GM21528 (cell line): ENCODE measurements at regions not wholly inside any gene's neighbourhood (a gene's known extent, or its start where the extent isn't known, plus 50 kb on each side); places are given as distances from the start of the nearest gene placed in this dataset.

ENCODE experiments used
- ATAC-seq: cut with Tn5 transposase; IDR thresholded peaks from one replicate; pipeline ENCODE4 v1.9.1; 2021; ENCODE audit warnings: mild to moderate bottlenecking, moderate library complexity; ENCODE audit not compliant: unreplicated experiment, low FRiP score

DNA sequence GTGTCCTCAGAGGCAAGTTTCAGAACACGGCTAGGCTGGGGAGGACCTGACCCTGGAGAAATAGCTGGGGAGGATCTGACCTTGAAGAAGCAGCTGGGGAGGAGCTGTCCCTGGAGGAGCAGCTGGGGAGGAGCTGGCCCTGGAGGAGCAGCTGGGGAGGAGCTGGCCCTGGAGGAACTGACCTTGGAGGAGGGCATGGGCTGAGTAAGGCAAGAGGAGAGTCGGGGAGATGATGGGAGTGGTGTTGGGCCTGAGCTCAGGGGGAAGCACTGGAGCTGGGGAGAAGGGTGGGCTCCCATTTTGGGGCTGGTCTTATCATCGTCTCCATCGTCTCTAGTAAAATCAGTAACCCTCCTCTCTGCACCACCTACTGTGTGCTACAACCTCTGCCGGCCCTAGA lies 179.8 kb upstream of the SHH start:
- no peak for ATAC-seq

DNA sequence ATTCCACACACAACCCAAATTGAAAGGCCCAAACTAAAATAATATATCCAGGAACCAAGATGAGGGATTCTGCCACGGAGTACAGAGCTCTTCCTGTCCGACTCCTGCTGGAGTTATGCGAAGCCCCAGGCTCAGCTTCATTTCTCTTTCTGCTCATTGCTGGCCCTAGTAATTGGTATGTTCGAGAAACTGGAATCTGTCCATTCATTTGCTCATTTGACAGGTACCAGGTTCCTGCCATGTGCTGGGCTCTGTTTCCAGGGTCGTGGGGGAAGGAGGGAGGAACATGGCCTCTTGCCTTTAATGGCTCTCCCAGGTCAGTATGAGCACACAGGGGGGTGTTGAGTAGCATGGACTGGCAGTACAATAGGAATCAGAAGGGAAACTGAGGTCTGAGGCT lies 179.2 kb upstream of the SHH start:
- no peak for ATAC-seq

DNA sequence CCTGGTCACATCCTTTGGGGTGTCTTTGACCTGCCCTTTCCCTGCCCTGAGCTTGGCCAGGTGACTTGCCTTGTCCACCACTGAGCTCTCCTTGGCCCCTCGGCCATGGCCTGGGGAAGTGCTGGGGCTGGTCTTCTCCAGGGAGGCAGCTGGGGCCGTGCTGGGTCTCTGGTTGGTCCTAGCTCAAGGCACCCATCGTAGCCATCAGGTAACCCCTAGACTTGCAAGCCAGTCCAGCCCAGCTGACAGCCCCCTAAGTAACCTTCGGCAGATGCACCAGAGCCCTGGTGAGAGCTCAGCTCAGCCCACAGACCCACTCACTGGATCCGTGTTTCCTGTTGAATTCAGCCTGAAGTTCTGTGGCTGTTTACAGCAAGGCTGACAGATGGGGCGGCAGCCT lies 176.2 kb upstream of the SHH start:
- no peak for ATAC-seq

DNA sequence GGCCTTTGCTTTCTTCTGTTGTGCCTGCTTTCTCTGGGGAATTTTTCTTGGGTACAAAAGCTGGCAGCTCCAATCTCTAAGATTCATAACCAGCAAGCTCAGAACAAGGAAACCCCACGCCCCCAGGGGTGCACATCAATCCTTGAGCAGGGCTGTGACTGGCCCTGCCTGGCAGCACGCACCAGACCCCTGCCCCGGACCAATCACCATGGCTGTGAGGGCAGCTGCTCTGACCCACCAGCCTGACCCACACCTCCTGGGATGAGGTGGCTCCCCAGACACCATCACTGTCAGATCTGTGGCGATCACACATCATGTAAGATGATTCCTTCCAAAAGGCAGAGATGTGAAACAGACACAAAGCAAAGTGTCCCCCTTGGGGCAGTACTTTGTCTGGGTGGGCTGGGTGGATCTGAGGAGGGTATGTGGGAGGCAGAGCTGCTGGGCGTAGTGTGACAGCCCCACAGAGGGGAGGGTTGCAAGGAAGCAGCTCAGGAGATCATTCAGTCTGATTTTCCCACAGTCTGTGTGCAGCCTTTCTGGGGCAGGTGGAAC lies 175.5 kb upstream of the SHH start:
- no peak for ATAC-seq

DNA sequence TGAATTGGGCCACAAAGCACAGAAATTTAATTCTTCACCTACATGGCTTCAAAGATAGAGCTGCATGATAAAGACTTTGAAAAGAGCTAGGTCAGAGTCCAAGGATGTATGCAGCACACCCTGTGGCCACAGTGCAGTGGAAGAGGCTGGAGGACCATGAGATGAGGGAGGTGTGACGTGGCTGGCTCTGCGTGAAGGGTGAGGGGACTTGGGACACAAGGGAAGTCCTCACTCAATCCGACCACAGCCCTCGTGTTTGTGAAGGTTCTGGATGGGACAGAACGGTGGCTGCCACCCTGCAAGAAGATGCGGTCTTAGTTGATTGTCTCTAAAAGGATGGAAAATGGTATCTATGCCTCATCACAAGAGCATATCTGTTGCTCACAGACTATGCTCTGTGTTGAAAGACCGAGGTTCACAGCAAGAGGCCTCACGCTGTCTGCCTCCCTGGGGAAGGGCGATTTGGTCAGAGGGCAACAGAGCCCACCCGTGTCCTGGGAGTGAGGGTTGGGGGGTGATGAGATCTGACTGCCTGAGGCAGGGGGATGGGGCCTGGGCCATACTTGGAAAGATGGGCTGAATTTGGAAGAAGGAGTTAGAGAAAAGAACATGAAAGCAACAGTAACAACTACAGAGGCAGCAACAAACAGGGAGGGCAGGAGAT lies 174.4 kb upstream of the SHH start:
- no peak for ATAC-seq

DNA sequence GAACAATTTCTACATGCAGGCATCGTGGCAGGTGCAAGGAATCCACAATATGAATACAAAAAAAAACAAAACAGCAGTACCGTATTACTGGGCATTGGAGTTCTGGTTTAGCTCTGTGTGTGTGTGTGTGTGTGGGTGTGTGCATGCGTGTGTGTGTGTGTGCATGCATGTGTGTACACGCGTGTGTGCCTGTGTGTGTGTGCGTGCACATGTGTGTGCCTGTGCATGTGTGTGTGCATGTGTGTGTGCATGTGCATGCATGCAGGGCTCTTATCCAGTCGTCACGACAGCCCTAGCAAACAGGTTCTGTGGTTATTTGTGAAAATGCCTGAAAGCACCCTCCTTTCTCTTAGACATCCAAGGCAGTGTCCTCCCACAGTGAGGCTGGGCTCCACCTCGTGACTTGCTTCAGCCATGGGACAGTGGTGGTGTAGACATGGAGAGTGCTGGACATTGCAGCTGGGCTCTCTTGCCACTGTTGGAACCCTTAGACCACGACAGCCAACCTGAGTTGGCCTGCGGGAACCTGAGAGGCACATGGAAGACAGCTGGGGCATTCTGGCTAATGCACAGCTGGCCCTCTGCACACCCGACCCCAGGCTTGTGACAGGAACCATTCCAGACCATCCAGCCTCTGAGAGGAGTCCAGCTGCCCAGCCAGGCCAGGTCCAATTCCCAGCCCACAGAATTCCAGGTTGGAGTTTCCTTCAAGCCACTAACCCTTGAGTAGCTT lies 173.4 kb upstream of the SHH start:
- no peak for ATAC-seq

DNA sequence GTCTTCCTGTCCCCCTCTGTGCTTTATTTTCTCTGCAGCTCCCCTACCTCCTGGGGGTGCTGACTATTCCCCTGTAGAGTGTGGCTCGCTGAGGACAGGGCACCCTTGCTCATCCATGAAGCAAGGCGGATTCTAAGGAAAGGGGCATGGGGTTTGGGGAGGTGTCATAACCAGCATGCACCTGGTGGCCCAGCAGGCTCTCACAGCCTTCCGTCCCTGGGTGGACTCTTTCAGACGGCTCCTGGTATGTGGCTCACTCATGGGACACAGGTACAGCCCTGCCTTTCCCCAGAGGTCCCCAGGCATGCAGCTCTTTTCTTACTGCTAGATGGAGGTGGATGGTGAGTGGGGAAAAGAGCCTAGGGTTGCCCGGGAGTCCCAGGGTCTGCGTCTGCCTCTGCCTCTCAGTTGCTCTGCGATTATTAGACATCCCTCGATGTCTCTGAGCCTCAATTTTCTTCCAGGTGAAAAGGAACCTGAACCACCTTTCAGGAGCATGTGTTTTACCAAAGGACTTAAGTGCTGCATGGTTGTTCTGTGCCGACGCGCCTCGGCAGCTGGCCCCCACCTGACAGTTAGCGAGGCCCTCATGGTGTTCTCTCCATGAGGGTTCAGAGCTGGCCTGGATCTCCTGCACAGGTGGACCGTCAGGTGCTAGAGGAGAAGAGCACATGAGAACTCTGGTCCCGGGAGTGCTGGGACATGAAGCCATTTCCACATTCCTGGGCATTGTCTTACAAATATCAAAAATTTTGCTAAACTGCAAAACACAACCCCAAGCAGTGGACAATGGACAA lies 172.5 kb upstream of the SHH start:
- no peak for ATAC-seq

DNA sequence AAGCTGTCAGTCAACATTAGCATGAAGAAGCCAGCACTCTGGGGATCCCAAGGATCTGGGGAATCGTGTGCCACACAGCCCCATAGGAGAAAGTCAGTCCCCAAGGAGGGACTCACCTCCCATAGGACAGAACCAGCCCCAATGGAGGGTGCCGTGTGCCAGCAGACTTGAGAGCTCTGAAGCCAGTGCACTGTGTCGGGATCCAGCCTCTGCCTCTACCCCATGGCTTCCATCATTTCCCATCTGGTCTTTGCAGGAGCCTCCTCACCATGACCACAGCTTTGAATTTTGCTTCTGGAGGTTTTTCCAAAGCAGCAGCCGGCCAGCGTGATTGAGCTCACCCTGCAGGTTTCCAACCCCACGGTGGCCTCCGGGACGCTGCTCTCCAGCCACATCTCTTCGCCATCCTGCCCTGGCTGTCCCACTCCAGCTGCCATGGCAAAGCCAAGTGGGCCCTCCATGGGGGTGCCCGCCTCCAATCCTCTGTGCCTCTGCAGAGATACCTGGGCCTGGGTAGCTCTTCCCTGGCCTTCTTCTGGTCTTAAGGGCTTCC lies 171.8 kb upstream of the SHH start:
- no peak for ATAC-seq

DNA sequence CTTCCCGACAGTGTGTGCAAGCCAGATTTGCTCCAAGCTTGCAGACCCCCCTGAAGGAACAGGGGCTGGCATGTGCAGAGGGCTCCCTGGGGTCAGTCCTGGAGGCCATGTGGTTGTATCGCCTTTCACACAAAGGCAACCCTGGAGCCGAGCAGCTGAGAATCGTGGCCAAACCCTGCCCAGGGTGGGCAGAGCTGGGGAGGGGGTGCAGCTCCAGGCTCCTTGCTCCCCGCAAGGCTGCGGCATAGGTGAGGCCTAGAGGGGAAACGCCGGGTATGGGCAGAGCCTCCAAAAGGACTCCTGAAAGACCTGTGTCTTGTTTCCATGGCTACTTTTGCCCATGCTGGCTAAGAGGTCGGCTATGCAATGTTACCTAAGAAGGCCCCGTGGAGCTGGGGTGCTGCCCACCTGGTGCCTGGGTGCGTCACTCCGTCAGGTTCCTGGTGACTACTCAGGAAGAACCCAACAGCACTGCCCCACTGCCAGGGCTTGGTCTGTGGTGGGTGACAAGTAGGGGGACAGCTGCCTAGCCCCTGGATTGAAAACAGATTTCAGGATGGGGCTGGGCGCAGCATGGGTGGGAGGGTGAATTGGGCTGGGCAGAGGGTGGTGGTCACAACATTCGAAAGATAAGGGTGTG lies 171.0 kb upstream of the SHH start:
- no peak for ATAC-seq

DNA sequence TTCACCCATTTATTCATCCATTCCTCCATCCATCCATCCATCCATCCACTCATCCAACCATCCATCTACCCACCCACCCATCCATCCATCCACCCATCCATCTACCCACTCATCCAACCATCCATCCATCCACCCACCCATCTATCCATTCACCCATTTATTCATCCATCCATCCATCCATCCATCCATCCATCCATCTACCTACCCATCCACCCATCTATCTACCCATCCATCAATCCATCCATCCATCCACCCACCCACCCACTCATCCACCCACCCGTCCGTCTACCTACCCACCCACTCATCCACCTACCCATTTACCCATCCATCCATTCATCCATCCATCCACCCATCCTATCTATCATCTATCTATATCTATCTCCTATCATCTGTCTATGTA lies 169.4 kb upstream of the SHH start:
- no peak for ATAC-seq

DNA sequence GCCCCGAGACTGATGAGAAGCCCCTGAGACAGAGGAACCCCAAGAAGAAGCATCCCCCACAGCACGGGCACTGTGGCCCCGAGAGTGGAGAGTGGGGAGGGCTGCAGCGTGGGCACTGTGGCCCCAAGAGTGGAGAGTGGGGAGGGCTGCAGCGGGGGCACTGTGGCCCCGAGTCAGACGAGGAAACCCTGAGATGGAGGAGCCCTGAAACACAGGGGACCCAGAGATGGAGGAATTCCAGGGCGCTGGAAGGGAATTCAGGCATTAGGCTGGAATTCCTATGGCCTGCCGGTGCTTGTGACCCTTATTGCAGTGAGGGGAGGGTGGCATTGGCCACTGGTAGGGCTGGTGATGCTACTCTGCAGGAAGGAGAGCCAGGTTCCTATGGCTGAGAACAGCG lies 168.6 kb upstream of the SHH start:
- ATAC-seq = no peak

DNA sequence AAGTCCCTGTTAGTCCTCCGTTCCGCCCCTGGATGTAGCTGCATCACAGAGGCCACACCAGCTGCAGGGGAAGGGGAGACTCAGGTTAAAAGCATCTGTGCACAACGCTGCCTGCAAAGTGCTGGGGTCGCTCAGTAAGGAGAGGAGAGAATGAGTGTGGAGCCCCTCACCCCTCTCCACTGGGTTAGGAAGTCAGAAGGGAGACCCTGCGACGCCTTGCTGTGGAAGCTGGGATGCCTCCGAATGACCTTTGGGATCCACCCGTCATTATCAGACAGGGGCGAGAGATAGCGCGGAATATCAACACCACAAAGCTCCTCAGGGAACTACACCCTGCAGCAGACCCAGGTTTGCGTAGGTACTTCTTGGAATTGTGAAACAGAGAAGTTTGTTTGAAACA lies 167.7 kb upstream of the SHH start:
- no peak for ATAC-seq

DNA sequence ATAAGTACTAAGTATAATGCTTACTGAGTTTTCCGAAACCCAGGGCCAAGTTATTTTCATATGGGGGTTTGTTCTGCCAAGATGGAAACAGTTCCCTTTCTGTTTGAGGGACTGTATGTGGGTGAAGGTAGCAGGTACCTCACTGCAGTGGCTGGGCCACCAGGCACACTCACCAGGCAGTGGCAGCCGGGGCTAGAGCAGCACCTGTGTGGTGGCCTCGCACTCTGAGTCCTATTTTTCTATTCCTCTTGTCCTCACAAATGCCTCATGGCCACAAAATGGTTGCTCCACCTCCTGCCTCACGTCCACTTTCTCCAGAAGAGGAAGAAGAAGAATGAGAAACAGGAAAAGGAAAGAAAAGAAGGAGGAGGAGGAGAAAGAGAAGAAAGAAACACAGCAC lies 167.3 kb upstream of the SHH start:
- no peak for ATAC-seq

DNA sequence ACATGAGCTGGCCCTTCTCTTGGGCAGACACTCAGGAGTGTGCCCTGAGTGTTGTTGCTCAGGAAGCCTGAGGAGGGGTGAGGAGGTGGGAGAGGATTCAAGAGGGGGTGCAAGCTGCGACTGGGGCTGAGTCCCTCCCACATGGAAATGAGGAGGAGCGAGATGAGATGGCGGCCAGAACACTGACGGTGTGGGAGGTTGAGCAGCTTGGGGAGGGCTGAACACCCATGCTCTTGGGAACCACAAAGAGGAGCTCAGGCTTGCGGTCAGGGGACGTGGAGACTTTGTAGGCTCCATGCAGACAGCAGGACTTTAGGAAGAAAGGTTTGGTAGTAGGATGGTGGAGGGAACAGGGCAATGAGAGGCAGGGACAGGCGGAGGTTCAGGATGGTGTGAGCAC lies 163.2 kb upstream of the SHH start:
- ATAC-seq = no peak

DNA sequence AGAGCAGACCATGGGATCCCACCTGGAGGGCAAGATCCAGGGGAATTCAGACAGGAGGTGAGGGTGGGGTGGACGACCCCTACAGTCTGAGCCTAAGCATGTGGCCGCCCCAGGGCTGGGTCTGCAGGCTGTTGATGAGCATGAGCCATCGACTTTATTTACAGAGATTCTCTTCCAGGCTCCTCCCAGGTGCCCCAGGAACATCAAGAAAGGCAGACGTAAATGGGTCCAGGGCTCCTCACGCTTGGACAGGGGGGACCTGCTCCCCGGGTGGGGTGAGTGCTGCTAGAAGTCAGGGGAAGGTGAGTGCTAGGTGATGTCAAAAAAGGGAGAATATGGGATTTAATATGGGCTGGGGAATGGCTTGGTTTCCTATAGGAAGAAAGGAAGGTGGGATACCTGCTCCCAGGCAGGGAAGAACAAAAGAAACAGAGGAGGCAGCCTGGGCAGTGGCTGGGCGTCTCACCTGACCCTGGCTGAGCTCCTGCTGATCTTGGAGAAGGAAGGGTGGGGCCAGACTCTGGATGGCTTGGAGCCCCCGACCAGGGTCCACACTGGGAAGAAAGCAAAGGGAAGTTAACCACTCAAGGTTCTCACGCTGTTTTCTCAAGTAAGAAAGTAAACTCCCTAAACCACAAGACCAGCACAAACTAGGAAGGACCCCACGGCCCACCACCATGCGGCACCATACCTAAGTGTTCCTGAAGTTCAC lies 162.1 kb upstream of the SHH start:
- ATAC-seq = no peak

DNA sequence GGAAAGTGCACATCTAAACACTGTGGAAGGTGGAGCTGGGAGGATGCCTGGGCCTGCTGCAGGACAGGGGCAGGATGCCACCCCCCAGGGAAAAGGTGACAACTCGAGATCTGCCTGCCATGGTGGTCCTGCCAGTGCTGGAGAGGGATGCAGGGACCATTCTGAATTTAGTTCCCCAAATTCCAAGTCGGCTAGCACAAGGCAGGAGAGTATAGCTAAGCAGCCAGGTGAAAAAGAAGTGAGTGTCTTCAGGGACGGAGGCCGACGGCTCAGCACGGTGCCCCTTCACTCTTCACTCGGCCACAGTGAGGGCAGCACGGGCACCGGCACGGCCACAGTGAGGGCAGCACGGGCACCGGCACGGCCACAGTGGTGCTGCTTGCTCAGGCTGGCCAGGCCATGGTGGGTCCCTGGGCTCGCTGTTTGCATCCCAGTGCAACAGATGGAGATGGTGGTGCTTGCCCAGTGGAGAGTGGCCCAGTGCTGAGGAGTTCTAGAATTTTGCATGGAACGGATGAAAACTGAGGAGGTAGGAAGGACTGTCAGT lies 161.3 kb upstream of the SHH start:
- no peak for ATAC-seq

DNA sequence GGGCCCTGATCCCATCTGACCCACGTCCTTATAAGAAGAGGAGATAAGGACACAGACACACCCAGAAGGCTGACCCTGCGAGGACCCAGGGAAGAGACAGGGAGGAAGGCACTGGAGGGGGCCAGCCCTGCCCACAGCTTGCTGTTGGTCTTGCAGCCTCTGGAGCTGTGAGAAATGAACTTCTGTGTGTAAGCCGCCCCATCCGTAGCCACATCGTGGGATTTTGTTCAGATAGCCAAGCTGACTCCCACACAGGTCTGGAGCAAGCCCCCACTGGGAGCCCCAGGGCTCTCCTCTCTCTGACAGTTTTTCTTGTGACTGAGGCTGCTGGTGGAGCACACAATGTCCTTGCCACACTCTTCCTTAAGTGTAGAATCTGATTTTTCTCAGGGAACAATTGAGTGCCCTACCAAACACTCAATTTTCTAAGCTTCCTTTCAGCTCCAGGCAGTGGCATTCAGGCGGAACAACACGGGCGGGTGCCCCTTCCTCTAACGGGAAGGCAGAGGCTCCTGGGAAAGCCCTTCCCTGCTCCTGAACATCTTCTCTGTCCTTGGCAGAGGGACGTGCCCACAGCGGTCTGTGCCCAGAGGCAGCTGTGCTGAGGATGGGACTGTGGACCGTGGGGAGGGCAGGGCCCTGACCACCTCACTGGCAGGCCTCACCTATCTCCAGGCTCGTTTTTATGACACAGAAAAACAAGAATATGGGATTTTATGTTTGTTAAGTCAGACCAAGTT lies 160.6 kb upstream of the SHH start:
- no peak for ATAC-seq

DNA sequence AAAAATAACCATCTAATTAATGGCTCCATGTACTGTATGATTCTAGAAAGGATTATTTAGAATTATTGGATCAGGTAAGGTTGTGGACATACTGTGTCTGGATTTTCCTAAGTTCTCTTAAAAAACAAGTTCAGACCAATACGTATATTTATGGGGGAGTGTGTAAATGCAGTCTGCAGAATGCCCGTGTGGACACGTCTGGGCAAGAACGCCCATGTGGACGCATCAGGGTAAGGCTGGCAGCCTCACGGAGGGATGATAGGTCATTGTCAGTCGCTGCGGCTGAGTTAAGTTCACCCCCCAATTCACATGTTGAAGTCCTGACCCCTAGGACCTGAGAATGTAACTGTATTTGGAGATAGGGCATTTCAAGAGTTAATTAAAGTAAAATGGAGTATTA lies 160.0 kb upstream of the SHH start:
- no peak for ATAC-seq

DNA sequence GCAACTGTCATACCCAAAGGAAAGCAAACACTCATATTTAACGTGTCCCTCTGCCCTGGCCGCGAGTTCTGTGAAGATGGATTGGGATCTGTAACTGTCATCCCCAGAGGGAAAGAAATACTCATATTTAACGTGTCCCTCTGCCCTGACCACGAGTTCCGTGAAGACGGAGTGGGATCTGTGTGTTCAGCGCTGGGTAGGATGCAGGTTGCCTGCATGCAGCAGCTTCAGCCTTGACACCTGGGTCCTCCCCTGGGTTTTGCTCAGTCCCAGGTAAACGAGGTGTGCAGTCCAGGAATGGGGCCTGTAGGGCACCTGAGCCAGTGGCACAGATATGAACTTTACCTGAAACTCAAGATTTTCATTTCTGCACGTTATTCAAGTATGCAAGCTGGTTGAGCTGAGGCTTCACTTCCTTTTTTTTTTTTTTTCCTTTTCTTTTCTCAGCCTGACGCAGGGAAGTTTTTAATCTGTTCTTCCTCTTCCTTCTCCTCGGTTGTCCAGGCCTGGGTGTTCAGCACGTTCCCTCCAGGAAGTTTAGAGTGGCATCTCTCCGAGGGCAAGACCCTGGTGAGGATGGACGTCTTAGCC lies 159.0 kb upstream of the SHH start:
- ATAC-seq = no peak
